GM19193 (cell line): ENCODE measurements at regions not wholly inside any gene's neighbourhood (a gene's known extent, or its start where the extent isn't known, plus 50 kb on each side); places are given as distances from the start of the nearest gene placed in this dataset.

Experiments
- POLR2A ChIP-seq: IDR thresholded peaks from 4 replicates; pipeline ENCODE4 v1.6.1; 2011; ENCODE audit not compliant: insufficient read depth, insufficient read length; ENCODE audit errors: extremely low read depth

DNA sequence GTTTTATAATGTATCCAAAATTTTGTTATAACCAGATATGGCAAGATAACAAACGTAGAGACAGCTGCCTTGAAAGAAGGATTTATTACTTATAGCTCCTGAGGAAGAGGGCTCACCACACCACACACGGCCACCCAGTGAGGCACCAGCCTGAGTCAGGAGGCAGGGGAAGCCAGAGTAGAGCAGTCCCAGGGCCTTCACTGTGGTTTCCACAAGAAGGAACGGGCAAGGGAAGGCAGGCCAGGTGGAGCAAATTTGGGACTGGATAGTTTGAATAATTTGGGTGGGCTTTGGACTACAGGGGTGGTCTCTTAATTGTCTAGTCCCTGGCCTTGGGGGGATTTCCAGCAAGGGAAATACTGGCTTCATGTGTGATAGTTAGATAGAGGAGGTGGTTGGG, 72.5 kb downstream of the RRAGC start:
- TF ChIP-seq POLR2A, result no peak

DNA sequence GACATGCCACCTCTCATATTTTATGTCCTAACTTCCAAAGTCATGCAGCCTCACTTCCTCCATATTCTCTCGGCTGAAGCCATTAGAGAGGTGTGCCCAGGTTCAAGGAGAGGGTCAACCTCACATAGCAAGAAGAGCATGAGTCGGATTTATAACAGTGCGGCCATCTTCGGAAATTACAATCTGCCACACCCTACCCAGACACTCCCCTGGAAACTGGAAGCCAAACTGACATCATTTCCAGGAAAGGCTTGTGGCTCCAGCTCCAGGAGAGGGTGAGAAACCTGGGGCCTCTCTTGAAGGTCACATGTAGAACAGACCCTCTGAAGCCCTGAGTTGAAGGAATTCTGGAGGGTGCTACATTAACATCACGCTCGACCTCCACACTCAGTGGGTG, 73.5 kb downstream of the RRAGC start:
- no peak for TF ChIP-seq POLR2A

- TF ChIP-seq POLR2A, result no peak
Observed at GRCh38 chr1:38785285-38786039, 74.1 kb downstream of the RRAGC start.

- no peak for TF ChIP-seq POLR2A
Observed at GRCh38 chr1:38784452-38785284, 74.9 kb downstream of the RRAGC start.

DNA sequence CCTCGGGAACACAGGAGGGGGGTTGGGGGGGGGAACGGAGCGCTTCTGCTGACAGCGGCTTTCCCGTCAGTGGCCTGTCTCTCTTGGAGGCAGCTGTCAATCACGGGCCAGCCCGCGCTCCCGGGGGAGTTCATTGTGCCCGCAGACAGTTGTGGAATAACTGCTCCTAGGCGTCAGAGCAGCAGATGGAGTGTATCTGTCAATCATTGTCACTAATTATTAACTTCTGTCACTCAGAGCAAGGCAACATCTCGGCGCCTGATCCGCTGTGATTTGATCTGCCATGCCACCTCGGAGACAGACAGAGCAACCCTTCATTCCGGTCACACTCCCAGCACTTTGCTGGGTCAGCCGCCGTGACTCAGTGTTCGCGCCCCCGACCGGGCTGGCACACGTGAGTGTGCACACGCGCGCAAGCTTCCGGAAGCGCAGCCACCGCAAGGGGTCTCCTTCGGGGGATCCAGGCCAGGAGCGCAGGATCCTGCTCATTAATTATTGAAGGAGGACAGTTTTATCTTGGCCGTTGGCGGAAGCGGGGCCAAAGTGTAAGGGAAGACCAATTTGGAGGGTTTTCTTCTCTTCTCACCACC, 75.8 kb downstream of the RRAGC start:
- TF ChIP-seq POLR2A, result no peak

DNA sequence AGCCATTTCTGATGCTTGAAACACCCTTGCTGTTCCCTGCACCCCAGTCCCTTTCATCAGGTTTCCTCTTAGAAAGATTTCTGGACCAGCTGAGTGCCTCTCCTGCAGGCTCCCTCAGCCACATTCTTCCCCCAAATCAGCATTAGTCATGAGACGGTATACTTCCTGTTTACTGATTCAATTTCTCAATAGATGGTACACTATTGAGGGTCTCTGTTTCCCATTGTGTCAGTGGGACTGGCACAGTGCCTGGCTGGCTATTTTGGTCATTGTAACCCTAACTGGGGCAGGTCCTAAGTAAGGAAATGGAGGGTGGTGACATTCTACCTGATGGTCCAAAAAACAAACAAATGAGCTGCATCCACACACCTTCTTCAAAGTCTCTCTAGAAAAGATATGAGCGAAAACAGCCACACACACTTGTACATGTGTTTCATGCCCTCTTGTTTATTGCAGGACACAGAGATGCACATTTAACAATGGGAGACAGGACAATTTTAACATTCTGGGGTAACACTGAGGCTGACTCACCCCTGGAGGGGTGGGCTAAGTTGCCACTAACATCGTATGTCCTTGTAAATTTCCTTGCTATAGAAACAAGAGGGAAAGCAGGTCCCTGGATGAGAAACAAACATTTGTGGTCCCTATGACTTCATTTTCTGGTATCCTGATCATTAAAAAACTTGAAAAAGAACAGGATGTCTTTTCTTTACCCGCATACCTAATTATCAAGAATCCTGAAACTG, 77.5 kb downstream of the RRAGC start:
- TF ChIP-seq POLR2A, result no peak

- no peak for TF ChIP-seq POLR2A
Observed at GRCh38 chr1:38780133-38780532, 79.4 kb downstream of the RRAGC start.

GRCh38 chr1:38779491-38779890, 80.1 kb downstream of the RRAGC start:
- TF ChIP-seq POLR2A, result no peak

DNA sequence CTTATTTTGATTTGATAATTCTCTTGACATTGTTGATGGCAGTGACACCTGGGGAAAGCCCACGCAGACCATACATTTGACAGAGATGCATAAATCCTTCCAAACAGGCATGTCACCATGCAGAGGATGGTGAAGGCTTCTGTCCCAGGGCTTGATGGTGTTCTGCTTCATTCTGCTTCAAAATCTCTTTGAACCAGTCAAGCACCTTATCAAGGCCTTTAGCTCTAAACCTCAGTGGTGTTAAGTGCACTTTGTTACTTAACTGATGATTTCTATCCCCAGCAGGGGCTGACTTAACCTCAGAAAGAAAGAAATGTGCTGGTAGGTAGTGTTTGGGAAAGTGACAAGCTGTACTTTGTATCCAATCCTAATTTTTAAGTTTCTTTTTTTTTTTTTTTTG, 81.1 kb downstream of the RRAGC start:
- TF ChIP-seq POLR2A, result no peak

DNA sequence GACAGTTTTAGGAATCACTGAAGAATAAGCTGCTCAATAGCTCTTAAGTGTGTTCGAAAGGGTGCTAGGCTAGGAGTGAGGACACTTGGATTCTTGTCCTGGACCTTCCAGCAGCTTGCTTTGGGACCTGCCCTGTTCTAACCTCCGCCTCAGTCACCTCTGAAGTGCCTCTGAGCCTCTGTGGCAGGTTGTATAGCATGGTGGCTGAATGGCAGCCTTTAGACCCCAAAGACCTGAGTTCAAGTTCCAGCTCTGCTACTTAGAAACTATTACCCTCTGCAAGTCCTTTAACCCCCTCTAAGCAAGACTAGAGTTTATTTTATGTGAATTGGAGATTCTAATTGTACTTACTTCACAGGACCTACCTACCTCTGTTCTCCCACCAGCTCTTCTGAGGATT, 81.5 kb downstream of the RRAGC start:
- TF ChIP-seq POLR2A, result no peak

GRCh38 chr1:38777464-38777957, 82.1 kb downstream of the RRAGC start:
- no peak for TF ChIP-seq POLR2A

- no peak for TF ChIP-seq POLR2A
Observed at GRCh38 chr1:38776466-38777065, 83.0 kb downstream of the RRAGC start.

DNA sequence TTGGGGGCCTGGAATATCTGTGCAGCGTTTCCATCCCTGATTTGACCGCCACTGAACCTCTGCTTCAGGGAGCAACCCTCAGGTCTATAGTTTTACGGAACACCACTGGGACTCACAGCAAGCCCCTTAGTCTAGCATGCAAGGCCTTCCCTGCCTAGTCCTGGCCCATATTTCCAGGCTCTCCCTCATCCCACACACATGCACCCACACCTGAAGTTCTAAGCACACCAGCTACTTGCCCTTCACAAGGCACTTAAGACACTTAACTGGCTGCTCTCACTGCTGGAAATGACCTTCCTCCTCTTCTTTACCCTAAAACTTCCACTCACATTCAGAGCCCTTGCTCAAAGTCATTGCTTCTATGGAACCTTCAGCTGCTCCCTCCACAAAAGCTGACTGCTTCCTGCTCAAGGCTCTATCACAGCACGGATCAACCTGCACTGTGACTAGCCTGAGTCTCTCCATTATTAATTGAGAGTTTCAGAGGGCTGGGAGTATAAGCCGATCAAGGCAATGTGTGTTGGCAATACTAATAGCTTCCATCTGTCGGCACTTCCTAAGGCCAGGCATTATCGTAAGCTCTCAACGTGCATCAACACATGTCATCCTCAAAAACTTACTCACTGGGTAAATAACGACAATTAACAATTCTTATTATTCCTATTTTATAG, 84.3 kb downstream of the RRAGC start:
- no peak for TF ChIP-seq POLR2A

GRCh38 chr1:38773483-38773882, 86.1 kb downstream of the RRAGC start:
- TF ChIP-seq POLR2A, result no peak
